ENCODE measurements at regions not wholly inside any gene's neighbourhood (a gene's known extent, or its start where the extent isn't known, plus 50 kb on each side); places are given as distances from the start of the nearest gene placed in this dataset.

- TF ChIP-seq CTCF (conservative IDR thresholded peaks at IDR 0.05 in 1 of 2, IDR thresholded peaks at IDR 0.05 in 1 of 2; ENCODE audit: low read depth in 1 of 2, low read length in 2 of 2) = no peak
- TF ChIP-seq EZH2 (IDR thresholded peaks at IDR 0.05; ENCODE audit: low read length, missing control alignments) = no peak
Observed at GRCh38 chr9:2419347-2419746, 202.2 kb upstream of the VLDLR start.

Data from fibroblast of lung (primary cell).